Mesenchymal stem cell (in vitro differentiated cells and primary cell): ENCODE measurements at regions not wholly inside any gene's neighbourhood (a gene's known extent, or its start where the extent isn't known, plus 50 kb on each side); places are given as distances from the start of the nearest gene placed in this dataset.

Source experiments
- DNase-seq: peaks from one replicate; pipeline ENCODE4 v3.0.0-alpha.2; 2013
- H2AFZ ChIP-seq: one replicate; pipeline ENCODE4 v1.6.1; 2013; ENCODE audit warnings: low read depth, mild to moderate bottlenecking, control low read depth, inconsistent platforms, low read length, moderate library complexity
- H2AK5ac ChIP-seq: 2 replicates; pipeline ENCODE4 v1.6.1; 2013; ENCODE audit warnings: low read length, moderate library complexity, mild to moderate bottlenecking, inconsistent platforms; ENCODE audit not compliant: severe bottlenecking
- H2BK120ac ChIP-seq: one replicate; pipeline ENCODE4 v1.6.1; 2013; ENCODE audit warnings: low read depth, mild to moderate bottlenecking, inconsistent platforms, low read length, moderate library complexity
- H2BK12ac ChIP-seq, 2 experiments: one replicate each; pipeline ENCODE4 v1.6.1; 2013; ENCODE audit warnings: inconsistent platforms in 2 of 2, low read length in 2 of 2, mild to moderate bottlenecking in 2 of 2, moderate library complexity in 2 of 2, control low read depth in 1 of 2
- H2BK15ac ChIP-seq: one replicate; pipeline ENCODE4 v1.6.1; 2013; ENCODE audit warnings: mild to moderate bottlenecking, low read depth, inconsistent platforms; ENCODE audit not compliant: poor library complexity, severe bottlenecking
- H2BK5ac ChIP-seq: 2 replicates; pipeline ENCODE4 v1.6.1; 2013; ENCODE audit warnings: low read depth, mild to moderate bottlenecking, low read length, control low read depth, inconsistent platforms; ENCODE audit not compliant: poor library complexity, severe bottlenecking
- H3K14ac ChIP-seq, 2 experiments: one replicate each; pipeline ENCODE4 v1.6.1; 2013; ENCODE audit warnings: inconsistent platforms in 2 of 2, low read length in 2 of 2, control low read depth in 1 of 2, mild to moderate bottlenecking in 1 of 2, moderate library complexity in 1 of 2
- H3K18ac ChIP-seq, 2 experiments: one replicate each; pipeline ENCODE4 v1.6.1; 2013; ENCODE audit warnings: inconsistent platforms in 2 of 2, low read length in 2 of 2, control low read depth in 1 of 2, low read depth in 1 of 2, mild to moderate bottlenecking in 1 of 2
- H3K23ac ChIP-seq, 2 experiments: one replicate each; pipeline ENCODE4 v1.6.1; 2013; ENCODE audit warnings: inconsistent platforms in 2 of 2, low read length in 2 of 2, mild to moderate bottlenecking in 2 of 2, moderate library complexity in 2 of 2, control low read depth in 1 of 2
- H3K27ac ChIP-seq: 2 replicates; pipeline ENCODE4 v1.5.1; 2013; ENCODE audit warnings: mild to moderate bottlenecking, moderate library complexity, low read length, control low read depth, inconsistent platforms; ENCODE audit not compliant: poor library complexity, severe bottlenecking
- H3K27me3 ChIP-seq, 2 experiments: 2 replicates each; pipeline versions ENCODE4 v1.6.1 to v1.7.0; 2013; ENCODE audit warnings: low read length in 2 of 2, mild to moderate bottlenecking in 2 of 2, moderate library complexity in 2 of 2, control low read depth in 1 of 2, inconsistent platforms in 1 of 2; ENCODE audit not compliant: control insufficient read depth in 1 of 2, insufficient read depth in 1 of 2
- H3K36me3 ChIP-seq, 2 experiments: 2 replicates each; pipeline versions ENCODE4 v1.6.1 to v1.7.0; 2013; ENCODE audit warnings: low read length in 2 of 2, control low read depth in 1 of 2, inconsistent platforms in 1 of 2, low read depth in 1 of 2, mild to moderate bottlenecking in 1 of 2; ENCODE audit not compliant: insufficient read depth in 2 of 2, control insufficient read depth in 1 of 2
- H3K4ac ChIP-seq, 2 experiments: one replicate each; pipeline ENCODE4 v1.6.1; 2013; ENCODE audit warnings: inconsistent platforms in 2 of 2, low read length in 2 of 2, mild to moderate bottlenecking in 2 of 2, moderate library complexity in 2 of 2, control low read depth in 1 of 2, low read depth in 1 of 2
- H3K4me1 ChIP-seq: 2 replicates; pipeline ENCODE4 v1.6.1; 2013; ENCODE audit warnings: low read depth, low read length, control low read depth; ENCODE audit not compliant: control insufficient read depth, insufficient read depth
- H3K4me2 ChIP-seq: 2 replicates; pipeline ENCODE4 v1.6.1; 2013; ENCODE audit warnings: low read length, mild to moderate bottlenecking, inconsistent platforms; ENCODE audit not compliant: poor library complexity, severe bottlenecking
- H3K4me3 ChIP-seq, 2 experiments: 2 replicates each; pipeline versions ENCODE4 v1.5.1 to v1.7.0; 2013; ENCODE audit warnings: low read length in 2 of 2, mild to moderate bottlenecking in 2 of 2, control low read depth in 1 of 2, low read depth in 1 of 2; ENCODE audit not compliant: insufficient read depth in 1 of 2
- H3K79me1 ChIP-seq: replicated peaks from 2 replicates; pipeline ENCODE4 v1.6.1; 2013; ENCODE audit warnings: mild to moderate bottlenecking, control low read depth, low read length, inconsistent platforms; ENCODE audit not compliant: poor library complexity, severe bottlenecking
- H3K9ac ChIP-seq: 2 replicates; pipeline ENCODE4 v1.7.0; 2013; ENCODE audit warnings: mild to moderate bottlenecking, low read length, moderate library complexity
- H3K9me3 ChIP-seq: 2 replicates; pipeline ENCODE4 v1.7.0; 2013; ENCODE audit warnings: mild to moderate bottlenecking, low read length; ENCODE audit not compliant: control insufficient read depth
- H4K8ac ChIP-seq: one replicate; pipeline ENCODE4 v1.6.1; 2013; ENCODE audit warnings: inconsistent platforms, mild to moderate bottlenecking, low read length, moderate library complexity
- H4K91ac ChIP-seq: one replicate; pipeline ENCODE4 v1.6.1; 2013; ENCODE audit warnings: mild to moderate bottlenecking, low read length, inconsistent platforms
- WGBS: methylation state at CpG from one replicate; pipeline ENCODE4 v1.1.7; 2013; ENCODE audit warnings: mixed read lengths; 5-methylcytosine and 5-hydroxymethylcytosine counted together

- H2BK15ac ChIP-seq: no peak overlapping the region
- no peak overlapping the region for H3K4me3 ChIP-seq
- H2AK5ac ChIP-seq: no peak overlapping the region
- no peak overlapping the region for H2BK120ac ChIP-seq
- no peak overlapping the region for H3K14ac ChIP-seq
- H3K23ac ChIP-seq: no peak overlapping the region
- H2AFZ ChIP-seq: no peak overlapping the region
- no peak overlapping the region for H3K18ac ChIP-seq
- peaks cover 4 to 15% of the 10 kb centered on the region in 2 experiments for H3K36me3 ChIP-seq
- no peaks in the 10 kb centered on the region for H3K79me1 ChIP-seq
- no peak for DNase-seq
- H3K27ac ChIP-seq: no peak overlapping the region
- H3K4me2 ChIP-seq: no peak overlapping the region
- no peak overlapping the region for H4K91ac ChIP-seq
- 72% methylated on average over 8 of the region's 8 CpGs for WGBS
- no peak overlapping the region for H2BK12ac ChIP-seq
- H4K8ac ChIP-seq: no peak overlapping the region
- H2BK5ac ChIP-seq: no peak overlapping the region
- H3K4me1 ChIP-seq: peaks cover 2% of the 10 kb centered on the region
- H3K27me3 ChIP-seq: no peaks in the 10 kb centered on the region
- no peaks in the 10 kb centered on the region for H3K9me3 ChIP-seq
- H3K9ac ChIP-seq: no peak overlapping the region
- H3K4ac ChIP-seq: no peak overlapping the region
Observed at GRCh38 chr3:124491098-124491497, 239.2 kb upstream of the UMPS start.

- Histone ChIP-seq H2BK5ac (no peak overlapping the region), H3K4me1 (peaks cover 6% of the 10 kb centered on the region), H3K4ac (no peak overlapping the region), H3K36me3 (peaks cover 4 to 15% of the 10 kb centered on the region in 2 experiments), H3K9me3 (no peaks in the 10 kb centered on the region), H2BK120ac (no peak overlapping the region), H2AK5ac (no peak overlapping the region), H2BK12ac (no peak overlapping the region), H3K23ac (no peak overlapping the region), H2AFZ (no peak overlapping the region), H3K18ac (no peak overlapping the region), H4K91ac (no peak overlapping the region), H3K4me3 (no peak overlapping the region), H4K8ac (no peak overlapping the region), H3K79me1 (no peaks in the 10 kb centered on the region), H3K27ac (no peak overlapping the region), H3K14ac (no peak overlapping the region), H3K9ac (no peak overlapping the region), H3K27me3 (no peaks in the 10 kb centered on the region), H2BK15ac (no peak overlapping the region), H3K4me2 (no peak overlapping the region)
- DNase-seq: no peak
- 84% methylated on average over 3 of the region's 3 CpGs for WGBS
Observed at GRCh38 chr3:124491875-124492274, 238.4 kb upstream of the UMPS start.

GRCh38 chr3:124492824-124493223 is 237.4 kb upstream of the UMPS start:
- no peak overlapping the region for H2BK120ac ChIP-seq
- H2BK5ac ChIP-seq: no peak overlapping the region
- peaks cover 6% of the 10 kb centered on the region for H3K4me1 ChIP-seq
- H3K23ac ChIP-seq: no peak overlapping the region
- H4K8ac ChIP-seq: no peak overlapping the region
- no peak overlapping the region for H3K27ac ChIP-seq
- no peak overlapping the region for H3K4ac ChIP-seq
- no peak overlapping the region for H3K4me2 ChIP-seq
- H2AFZ ChIP-seq: no peak overlapping the region
- 50% methylated on average over 2 of the region's 4 CpGs for WGBS
- H3K9me3 ChIP-seq: no peaks in the 10 kb centered on the region
- no peak overlapping the region for H3K14ac ChIP-seq
- H3K9ac ChIP-seq: no peak overlapping the region
- H2BK15ac ChIP-seq: no peak overlapping the region
- H3K27me3 ChIP-seq: no peaks in the 10 kb centered on the region
- no peak overlapping the region for H3K18ac ChIP-seq
- H3K4me3 ChIP-seq: no peak overlapping the region
- peak; percentile 20 for DNase-seq
- no peak overlapping the region for H4K91ac ChIP-seq
- H2BK12ac ChIP-seq: no peak overlapping the region
- no peaks in the 10 kb centered on the region for H3K79me1 ChIP-seq
- H3K36me3 ChIP-seq: peaks cover 4 to 15% of the 10 kb centered on the region in 2 experiments
- no peak overlapping the region for H2AK5ac ChIP-seq

GRCh38 chr3:124496061-124496460 is 234.2 kb upstream of the UMPS start:
- Histone ChIP-seq H3K4ac (no peak overlapping the region), H4K8ac (no peak overlapping the region), H3K9me3 (no peaks in the 10 kb centered on the region), H3K4me2 (no peak overlapping the region), H4K91ac (no peak overlapping the region), H2AFZ (no peak overlapping the region), H3K27me3 (no peaks in the 10 kb centered on the region), H3K36me3 (peaks cover 0 to 5% of the 10 kb centered on the region in 2 experiments), H3K4me3 (no peak overlapping the region), H3K4me1 (peaks cover 6% of the 10 kb centered on the region), H3K18ac (no peak overlapping the region), H3K14ac (no peak overlapping the region), H2BK120ac (no peak overlapping the region), H3K23ac (no peak overlapping the region), H2AK5ac (no peak overlapping the region), H2BK15ac (no peak overlapping the region), H3K79me1 (no peaks in the 10 kb centered on the region), H2BK5ac (no peak overlapping the region), H2BK12ac (no peak overlapping the region), H3K27ac (no peak overlapping the region), H3K9ac (no peak overlapping the region)
- no peak for DNase-seq
- no CpG with 5 or more reads among the region's 2 CpGs for WGBS
